Activated CD4-positive, alpha-beta memory T cell treated with anti-CD3 and anti-CD28 coated beads for 36 hours (primary cell): ENCODE measurements at regions not wholly inside any gene's neighbourhood (a gene's known extent, or its start where the extent isn't known, plus 50 kb on each side); places are given as distances from the start of the nearest gene placed in this dataset.
"Not testable (repeated sequence)": the region's sequence is repeated elsewhere in the genome, so short reads cannot be mapped to it uniquely, and the experiment has no call there.

Experiments used
- CTCF ChIA-PET: fragments of 350-600 bp; sonication (Branson Sonifier 250); formaldehyde crosslinking; loops from one replicate; lab custom pipeline; 2021; ENCODE audit warnings: antibody characterized with exemption, inconsistent platforms; lab: Charles Lee
- POLR2A ChIA-PET: fragments of 350-600 bp; sonication (Branson Sonifier 250); formaldehyde crosslinking; loops from one replicate; lab custom pipeline; 2021; ENCODE audit warnings: antibody characterized with exemption; lab: Charles Lee
- DNase-seq: peaks from one replicate; pipeline ENCODE4 v3.0.0-alpha.2; 2020
- H3K27ac Mint-ChIP-seq: one replicate; pipeline ENCODE4 v1.8.0; 2021; ENCODE audit warnings: mixed read lengths
- H3K27me3 Mint-ChIP-seq: one replicate; pipeline ENCODE4 v1.8.0; 2021; ENCODE audit warnings: mixed read lengths
- H3K36me3 Mint-ChIP-seq: one replicate; pipeline ENCODE4 v1.8.0; 2021; ENCODE audit warnings: mixed read lengths
- H3K4me1 Mint-ChIP-seq: one replicate; pipeline ENCODE4 v1.8.0; 2021; ENCODE audit warnings: low read depth, mixed read lengths
- H3K4me3 Mint-ChIP-seq: one replicate; pipeline ENCODE4 v1.8.0; 2021; ENCODE audit warnings: mild to moderate bottlenecking, mixed read lengths
- H3K9me3 Mint-ChIP-seq: one replicate; pipeline ENCODE4 v1.8.0; 2021; ENCODE audit warnings: mixed read lengths
- intact Hi-C: fragments of 100-400 bp; cut with micrococcal nuclease; formaldehyde crosslinking; loops from one replicate; pipeline ENCODE4 v1.15.1; 2023

- Mint-ChIP-seq H3K4me1 (no peaks in the 10 kb centered on the region), H3K36me3 (no peaks in the 10 kb centered on the region), H3K9me3 (no peaks in the 10 kb centered on the region), H3K27me3 (peaks cover 9% of the 10 kb centered on the region), H3K4me3 (no peak overlapping the region), H3K27ac (no peak overlapping the region)
- CTCF ChIA-PET: interaction anchor here (0.7 kb wide), 1 partner anchor 12 kb away, joined by 3 read pairs; no protein-coding TSS in a partner anchor
- intact Hi-C loops: no loop called here
- DNase-seq: no peak
- POLR2A ChIA-PET: no interaction called here
Measured at GRCh38 chr6:97508646-97509045, 225.6 kb upstream of the MMS22L start.

- H3K36me3 Mint-ChIP-seq, H3K9me3 Mint-ChIP-seq, H3K4me1 Mint-ChIP-seq, intact Hi-C loops, CTCF ChIA-PET, H3K27me3 Mint-ChIP-seq, POLR2A ChIA-PET, H3K4me3 Mint-ChIP-seq, H3K27ac Mint-ChIP-seq, DNase-seq: not testable (repeated sequence)
Measured at GRCh38 chr6:97513260-97513659, 230.2 kb upstream of the MMS22L start.

GRCh38 chr6:97524811-97525210 is 241.8 kb upstream of the MMS22L start:
- peaks cover 2% of the 10 kb centered on the region for H3K9me3 Mint-ChIP-seq
- peaks cover 2% of the 10 kb centered on the region for H3K27me3 Mint-ChIP-seq
- DNase-seq: no peak
- intact Hi-C loops: no loop called here
- CTCF ChIA-PET: no interaction called here
- H3K4me1 Mint-ChIP-seq: no peaks in the 10 kb centered on the region
- no peak overlapping the region for H3K27ac Mint-ChIP-seq
- POLR2A ChIA-PET: no interaction called here
- H3K4me3 Mint-ChIP-seq: no peak overlapping the region
- H3K36me3 Mint-ChIP-seq: no peaks in the 10 kb centered on the region

GRCh38 chr6:97535800-97536199 is 252.8 kb upstream of the MMS22L start:
- intact Hi-C loops: no loop called here
- Mint-ChIP-seq H3K4me3 (no peak overlapping the region), H3K36me3 (no peaks in the 10 kb centered on the region), H3K4me1 (no peaks in the 10 kb centered on the region), H3K27me3 (no peaks in the 10 kb centered on the region), H3K9me3 (no peaks in the 10 kb centered on the region), H3K27ac (no peak overlapping the region)
- DNase-seq: no peak
- ChIA-PET CTCF (interaction anchor here (0.7 kb wide), 1 partner anchor 98 kb away, joined by 3 read pairs; no protein-coding TSS in a partner anchor), POLR2A (no interaction called here)

- DNase-seq: no peak
- Mint-ChIP-seq H3K27me3 (no peaks in the 10 kb centered on the region), H3K4me3 (no peak overlapping the region), H3K27ac (no peak overlapping the region), H3K36me3 (no peaks in the 10 kb centered on the region), H3K9me3 (no peaks in the 10 kb centered on the region), H3K4me1 (no peaks in the 10 kb centered on the region)
- CTCF ChIA-PET: interaction anchor here (0.8 kb wide), 1 partner anchor 54 kb away, joined by 3 read pairs; no protein-coding TSS in a partner anchor
- intact Hi-C loops: no loop called here
- POLR2A ChIA-PET: no interaction called here
Measured at GRCh38 chr6:97548354-97548753, 265.3 kb upstream of the MMS22L start.

- H3K4me1 Mint-ChIP-seq: no peaks in the 10 kb centered on the region
- no peak for DNase-seq
- intact Hi-C loops: no loop called here
- H3K9me3 Mint-ChIP-seq: no peaks in the 10 kb centered on the region
- no peak overlapping the region for H3K27ac Mint-ChIP-seq
- H3K36me3 Mint-ChIP-seq: no peaks in the 10 kb centered on the region
- no peaks in the 10 kb centered on the region for H3K27me3 Mint-ChIP-seq
- H3K4me3 Mint-ChIP-seq: no peak overlapping the region
- ChIA-PET POLR2A (no interaction called here), CTCF (no interaction called here)
Measured at GRCh38 chr6:97557355-97557754, 274.3 kb upstream of the MMS22L start.

- Mint-ChIP-seq H3K27me3 (peaks cover 2% of the 10 kb centered on the region), H3K4me3 (no peak overlapping the region), H3K9me3 (no peaks in the 10 kb centered on the region), H3K27ac (no peak overlapping the region), H3K4me1 (no peaks in the 10 kb centered on the region), H3K36me3 (no peaks in the 10 kb centered on the region)
- POLR2A ChIA-PET: no interaction called here
- DNase-seq: no peak
- intact Hi-C loops: no loop called here
- CTCF ChIA-PET: no interaction called here
Measured at GRCh38 chr6:97563529-97563928, 280.5 kb upstream of the MMS22L start.

GRCh38 chr6:97572943-97573342 is 289.9 kb upstream of the MMS22L start:
- no peaks in the 10 kb centered on the region for H3K9me3 Mint-ChIP-seq
- no peak overlapping the region for H3K27ac Mint-ChIP-seq
- ChIA-PET CTCF (no interaction called here), POLR2A (no interaction called here)
- H3K4me1 Mint-ChIP-seq: no peaks in the 10 kb centered on the region
- H3K4me3 Mint-ChIP-seq: no peak overlapping the region
- DNase-seq: no peak
- no peaks in the 10 kb centered on the region for H3K36me3 Mint-ChIP-seq
- no peaks in the 10 kb centered on the region for H3K27me3 Mint-ChIP-seq
- intact Hi-C loops: no loop called here

- Mint-ChIP-seq H3K27ac (no peak overlapping the region), H3K36me3 (no peaks in the 10 kb centered on the region), H3K9me3 (no peaks in the 10 kb centered on the region), H3K4me3 (no peak overlapping the region), H3K27me3 (no peaks in the 10 kb centered on the region), H3K4me1 (no peaks in the 10 kb centered on the region)
- intact Hi-C loops: no loop called here
- no peak for DNase-seq
- POLR2A ChIA-PET: no interaction called here
- CTCF ChIA-PET: no interaction called here
Measured at GRCh38 chr6:97586344-97586743, 303.3 kb upstream of the MMS22L start.

- POLR2A ChIA-PET: no interaction called here
- H3K4me3 Mint-ChIP-seq: no peak overlapping the region
- no peaks in the 10 kb centered on the region for H3K9me3 Mint-ChIP-seq
Measured at GRCh38 chr6:97591955-97592354, 308.9 kb upstream of the MMS22L start.

GRCh38 chr6:97594844-97595243 is 311.8 kb upstream of the MMS22L start:
- no peaks in the 10 kb centered on the region for H3K27me3 Mint-ChIP-seq
- intact Hi-C loops: no loop called here
- ChIA-PET POLR2A (no interaction called here), CTCF (no interaction called here)
- H3K4me3 Mint-ChIP-seq: no peak overlapping the region
- H3K4me1 Mint-ChIP-seq: no peaks in the 10 kb centered on the region
- no peaks in the 10 kb centered on the region for H3K9me3 Mint-ChIP-seq
- H3K27ac Mint-ChIP-seq: no peak overlapping the region
- DNase-seq: no peak
- H3K36me3 Mint-ChIP-seq: no peaks in the 10 kb centered on the region

More at GRCh38 chr6:97591955-97592354, 308.9 kb upstream of the MMS22L start:
- no peaks in the 10 kb centered on the region for H3K27me3 Mint-ChIP-seq
- CTCF ChIA-PET: no interaction called here
- H3K36me3 Mint-ChIP-seq: no peaks in the 10 kb centered on the region
- DNase-seq: no peak
- no peak overlapping the region for H3K27ac Mint-ChIP-seq
- H3K4me1 Mint-ChIP-seq: no peaks in the 10 kb centered on the region
- intact Hi-C loops: no loop called here

GRCh38 chr6:97621111-97621510 is 338.1 kb upstream of the MMS22L start:
- Mint-ChIP-seq H3K9me3 (no peaks in the 10 kb centered on the region), H3K27ac (no peak overlapping the region), H3K27me3 (no peaks in the 10 kb centered on the region), H3K36me3 (no peaks in the 10 kb centered on the region), H3K4me1 (no peaks in the 10 kb centered on the region), H3K4me3 (no peak overlapping the region)
- DNase-seq: no peak
- ChIA-PET POLR2A (no interaction called here), CTCF (no interaction called here)
- intact Hi-C loops: no loop called here

GRCh38 chr6:97626671-97627441 is 343.8 kb upstream of the MMS22L start:
- no peaks in the 10 kb centered on the region for H3K36me3 Mint-ChIP-seq
- DNase-seq: no peak
- ChIA-PET CTCF (no interaction called here), POLR2A (no interaction called here)
- H3K4me1 Mint-ChIP-seq: no peaks in the 10 kb centered on the region
- no peak overlapping the region for H3K4me3 Mint-ChIP-seq
- H3K27ac Mint-ChIP-seq: no peak overlapping the region
- intact Hi-C loops: no loop called here
- H3K9me3 Mint-ChIP-seq: no peaks in the 10 kb centered on the region
- no peaks in the 10 kb centered on the region for H3K27me3 Mint-ChIP-seq
